22Rv1 (cell line): ENCODE measurements at regions not wholly inside any gene's neighbourhood (a gene's known extent, or its start where the extent isn't known, plus 50 kb on each side); places are given as distances from the start of the nearest gene placed in this dataset.

Experiments used
- CTCF ChIP-seq: fragments of 450-650 bp; IDR thresholded peaks from 2 replicates; pipeline ENCODE4 v1.5.1; 2017; ENCODE audit warnings: mild to moderate bottlenecking
- ZFX ChIP-seq: fragments of 450-650 bp; IDR thresholded peaks from 2 replicates; pipeline ENCODE4 v1.6.1; 2017; ENCODE audit warnings: antibody characterized with exemption, borderline replicate concordance

GRCh38 chr2:108069515-108070310, 83.4 kb downstream of the SLC5A7 start:
- TF ChIP-seq CTCF (peak; percentile 15; the same call in 1 of the 2 replicates), ZFX (no peak)
